EL (cell line): ENCODE measurements at regions not wholly inside any gene's neighbourhood (a gene's known extent, or its start where the extent isn't known, plus 50 kb on each side); places are given as distances from the start of the nearest gene placed in this dataset.
A peak's percentile ranks its signal among the peaks of the same experiment; 100 is the strongest.

Experiments
- DNase-seq: peaks from one replicate; pipeline ENCODE4 v3.0.0-alpha.2; 2016

DNA sequence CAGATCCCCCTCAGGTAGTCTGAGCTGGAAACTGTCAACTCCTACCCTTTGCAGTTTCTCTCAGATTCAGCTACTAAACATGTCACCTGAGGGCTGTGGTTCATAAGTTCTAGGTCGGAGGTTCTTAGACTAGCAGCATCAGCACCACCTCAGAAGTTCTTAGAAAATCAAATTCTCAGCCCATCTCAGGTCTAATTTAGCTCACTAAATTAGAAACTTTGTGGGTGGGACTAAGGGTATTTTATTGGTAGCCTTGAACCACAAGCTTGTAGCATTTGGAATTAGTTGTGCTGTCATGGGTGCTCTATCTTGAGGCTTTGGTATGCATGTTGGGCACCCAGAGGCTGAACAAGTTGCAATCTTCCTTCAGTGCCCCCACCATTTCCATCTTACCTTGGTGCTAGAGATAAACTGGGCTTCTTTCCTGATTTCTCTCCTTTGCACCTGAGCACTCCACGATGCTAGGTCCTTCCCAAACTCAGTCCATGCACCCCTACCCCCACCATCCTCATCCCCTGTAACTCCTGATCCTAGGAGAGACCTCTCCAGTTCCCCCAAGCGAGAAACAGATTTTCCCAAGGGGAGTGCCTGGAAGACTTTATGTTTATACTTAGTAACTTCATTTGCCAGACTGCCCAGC lies 54.2 kb downstream of the S1PR1 start:
- DNase-seq, result no peak

DNA sequence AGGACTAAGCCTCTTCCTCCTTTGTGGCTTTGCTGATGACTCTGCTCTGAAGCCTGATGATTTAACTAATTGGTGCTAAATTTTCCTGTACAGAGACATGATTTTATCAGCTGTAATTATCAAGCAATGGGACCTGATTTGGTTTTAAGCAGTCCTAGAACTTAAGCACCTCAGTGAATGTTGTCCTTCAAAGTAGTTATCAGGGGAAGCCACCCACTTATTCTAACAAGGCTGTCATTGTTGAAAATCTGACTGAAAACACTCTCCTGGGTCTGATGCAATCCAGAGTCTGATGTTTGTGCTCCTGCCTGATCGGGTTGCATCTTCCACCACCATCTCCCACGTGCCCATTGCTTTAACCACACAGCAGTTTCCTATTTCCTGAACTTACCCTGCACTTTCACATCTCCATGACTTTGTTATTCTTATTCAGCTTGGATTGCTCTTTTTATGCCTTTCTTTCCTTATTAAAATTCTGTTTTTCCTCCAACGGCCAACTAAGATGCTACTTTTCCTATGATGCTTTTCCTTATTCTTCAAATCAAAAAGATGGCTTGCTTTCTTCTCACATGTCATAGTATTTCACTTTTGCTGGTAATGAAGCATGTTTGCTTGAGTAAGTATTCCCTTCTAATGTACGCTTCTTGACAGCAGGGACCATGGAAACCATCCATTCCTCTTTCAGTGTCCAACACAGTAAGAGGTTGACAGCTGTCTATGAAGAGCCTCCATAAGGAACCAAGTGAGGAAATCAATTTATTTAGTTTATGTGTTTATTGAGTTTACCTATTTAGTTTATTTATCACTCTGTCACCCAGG lies 55.0 kb downstream of the S1PR1 start:
- peak; percentile 56 for DNase-seq

DNA sequence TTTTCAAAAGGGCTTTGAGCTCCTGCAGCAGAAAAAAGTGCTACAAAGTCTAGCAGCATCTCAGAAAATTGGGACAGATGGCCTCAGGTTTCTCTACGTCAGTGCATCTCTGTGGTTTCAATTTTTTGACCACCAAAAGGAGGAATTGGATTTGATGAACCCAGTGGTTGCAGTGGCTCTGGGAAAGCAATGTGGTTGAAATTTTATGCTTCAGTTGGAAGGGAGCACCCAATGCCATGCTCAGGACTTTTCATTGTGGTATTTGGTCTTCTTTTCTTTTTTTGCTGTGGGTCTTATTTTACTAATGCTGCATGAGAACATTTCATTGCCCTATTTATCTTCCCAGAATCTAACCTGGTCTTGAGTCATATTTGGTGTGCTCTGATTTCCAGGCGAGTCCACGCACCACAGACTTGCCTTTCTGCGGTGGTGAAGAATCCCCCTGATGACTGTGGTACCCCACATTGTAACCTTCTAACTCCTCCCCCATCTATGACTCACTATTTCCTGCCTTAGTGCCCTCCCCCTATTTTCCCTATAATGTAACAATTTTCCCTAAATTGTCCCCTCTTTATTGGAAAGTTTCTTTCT lies 56.7 kb downstream of the S1PR1 start:
- peak; percentile 75 for DNase-seq

- no peak for DNase-seq
These were observed 58.4 kb downstream of the S1PR1 start for GRCh38 chr1:101295209-101295608.

DNA sequence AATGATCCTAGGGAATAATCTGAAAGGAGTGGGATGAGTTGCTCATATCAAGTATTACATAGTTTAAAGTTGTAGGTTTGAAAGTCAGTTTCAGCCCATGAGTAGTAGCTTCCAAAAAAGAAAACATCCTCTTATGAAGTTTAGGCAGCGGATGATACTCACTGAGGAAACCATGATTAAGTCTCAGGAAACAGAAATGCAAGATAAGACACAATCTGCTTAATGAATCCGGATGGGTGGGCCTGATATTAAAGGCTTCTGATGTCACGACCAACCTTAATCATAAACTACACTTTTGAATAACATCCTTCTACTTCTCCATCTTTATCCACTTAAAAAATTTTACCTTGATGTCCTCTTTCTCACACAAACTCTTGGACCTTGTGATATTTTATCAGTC lies 61.8 kb downstream of the S1PR1 start:
- DNase-seq, result no peak

- DNase-seq, result no peak
These were observed 62.3 kb downstream of the S1PR1 start for GRCh38 chr1:101299141-101299540.

DNA sequence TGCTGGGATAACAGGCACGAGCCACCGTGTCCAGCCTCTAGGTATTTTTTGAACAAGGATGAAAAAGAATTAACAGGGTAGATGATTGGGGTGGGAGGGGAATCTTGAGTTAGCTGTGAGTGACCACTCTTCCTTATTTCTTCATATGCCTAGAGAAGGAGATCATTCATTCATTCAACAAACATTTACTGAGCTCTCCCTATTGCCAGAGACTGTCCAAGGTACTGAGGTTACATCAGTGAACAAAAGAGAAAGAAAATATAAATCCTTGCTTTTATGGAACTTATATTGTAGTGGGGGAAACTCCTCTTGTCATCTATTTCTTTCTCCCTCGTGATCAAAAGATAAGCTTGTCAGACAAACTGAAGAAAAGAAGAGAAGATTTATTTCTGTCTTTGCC lies 62.9 kb downstream of the S1PR1 start:
- DNase-seq, result no peak

GRCh38 chr1:101300916-101301315 lies 64.1 kb downstream of the S1PR1 start:
- DNase-seq, result no peak

- no peak for DNase-seq
These were observed 64.7 kb downstream of the S1PR1 start for GRCh38 chr1:101301446-101302057.

- peak; percentile 82 for DNase-seq
These were observed 66.2 kb downstream of the S1PR1 start for GRCh38 chr1:101302831-101303511.

GRCh38 chr1:101307985-101308689 lies 71.3 kb downstream of the S1PR1 start:
- DNase-seq, result no peak

DNA sequence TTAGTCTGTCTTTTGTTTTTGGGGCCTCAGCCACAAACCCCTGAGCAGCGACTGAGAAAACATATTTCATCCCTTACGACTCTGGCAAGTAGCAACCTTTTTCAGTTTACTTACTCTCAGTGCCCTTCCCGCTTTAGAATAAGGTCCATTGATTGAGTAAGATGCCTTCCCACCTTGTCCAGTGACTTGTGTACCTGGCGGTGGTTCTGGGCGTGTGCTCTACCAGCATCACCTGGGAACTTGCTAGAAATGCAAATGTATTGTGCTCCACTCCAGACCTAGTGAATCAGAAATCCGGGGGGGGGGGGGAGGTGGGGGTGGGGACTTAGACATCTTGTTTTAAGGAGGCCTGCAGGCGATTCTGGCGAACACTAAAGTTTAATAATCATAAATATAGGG lies 72.1 kb downstream of the S1PR1 start:
- DNase-seq, result no peak

- peak; percentile 55 for DNase-seq
These were observed 72.8 kb downstream of the S1PR1 start for GRCh38 chr1:101309334-101310311.

- DNase-seq, result no peak
These were observed 73.7 kb downstream of the S1PR1 start for GRCh38 chr1:101310506-101310905.

- DNase-seq, result no peak
These were observed 74.5 kb downstream of the S1PR1 start for GRCh38 chr1:101311146-101311920.

DNA sequence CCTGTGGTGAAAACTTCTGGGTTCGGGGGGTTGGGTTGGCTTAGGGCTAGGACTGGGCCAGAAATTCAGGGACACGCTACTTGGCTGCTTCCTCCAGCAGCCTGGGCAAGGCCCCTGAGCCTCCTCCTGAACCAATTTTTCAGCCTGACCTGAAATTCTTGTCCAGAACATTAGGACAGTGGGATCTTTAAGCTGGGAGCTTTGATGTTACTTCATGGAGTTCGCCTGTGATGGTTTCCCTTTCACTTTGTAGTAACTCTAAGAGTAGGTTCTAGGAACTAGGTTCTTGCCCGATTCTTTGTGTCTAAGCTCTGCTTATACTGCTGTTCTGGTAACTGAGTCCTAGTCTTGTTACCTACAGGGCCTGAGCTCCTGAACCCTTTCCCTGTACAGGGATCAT lies 75.3 kb downstream of the S1PR1 start:
- no peak for DNase-seq

DNA sequence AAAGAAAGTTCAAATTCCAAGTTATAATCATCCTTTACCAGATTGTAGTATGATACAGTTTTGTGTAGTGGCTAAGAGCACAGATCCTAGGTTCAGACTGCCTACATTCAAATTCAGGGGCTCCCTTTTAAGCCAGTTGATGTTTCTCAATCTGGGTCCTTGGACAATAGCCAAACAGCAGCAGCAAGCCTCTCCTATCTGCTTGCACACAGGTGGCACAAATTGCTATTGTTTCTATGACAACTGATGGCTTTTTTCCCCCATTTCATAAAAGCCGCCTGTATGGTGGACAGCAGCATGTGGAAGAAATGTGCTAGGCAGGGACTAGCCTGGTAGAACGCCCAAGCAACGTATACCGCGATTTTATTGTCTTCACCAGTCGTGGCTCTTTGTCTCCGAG lies 76.5 kb downstream of the S1PR1 start:
- no peak for DNase-seq

- DNase-seq, result peak; percentile 86
These were observed 77.4 kb downstream of the S1PR1 start for GRCh38 chr1:101314244-101314643.

GRCh38 chr1:101316256-101316655 lies 79.4 kb downstream of the S1PR1 start:
- DNase-seq, result no peak

DNA sequence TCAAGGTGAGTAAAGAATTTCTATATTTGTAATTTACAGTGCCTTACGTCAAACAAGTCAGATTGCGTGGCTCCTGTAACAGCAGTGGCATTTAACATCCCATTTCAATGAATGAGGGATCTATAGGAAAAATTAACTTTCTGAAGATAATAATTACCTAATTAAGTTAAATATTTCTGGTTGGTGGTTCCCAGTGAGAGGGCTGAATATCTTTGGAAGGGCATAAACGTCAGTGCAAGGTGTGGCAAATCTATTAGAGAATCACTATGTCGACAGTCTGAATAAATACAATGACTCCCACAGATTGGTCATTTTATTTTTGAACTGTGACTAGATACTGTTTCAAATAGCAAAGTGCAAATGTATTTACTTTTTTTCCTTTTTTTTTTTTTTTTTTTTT lies 80.0 kb downstream of the S1PR1 start:
- DNase-seq, result no peak
